Spleen (tissue), 7 donors: ENCODE measurements at regions not wholly inside any gene's neighbourhood (a gene's known extent, or its start where the extent isn't known, plus 50 kb on each side); places are given as distances from the start of the nearest gene placed in this dataset.

Experiments used
- POLR2AphosphoS5 ChIP-seq, 3 donors: sonication (generic); formaldehyde crosslinking; IDR thresholded peaks; one replicate each; pipeline ENCODE4 v1.5.1; 2017; ENCODE audit warnings: antibody characterized with exemption in 3 of 3
- TF ChIP-seq, protein P1 (sequence below), 11 experiments: fragments of 200-600 bp in 7 of 11; fragments of 450-650 bp in 4 of 11; sonication (generic) in 4 of 11; IDR thresholded peaks in 8 of 11; conservative IDR thresholded peaks in 3 of 11; 1 replicate in 7 of 11; 2 replicates in 4 of 11; pipeline versions ENCODE4 v1.4.0 to v1.8.0; 2016 to 2021; ENCODE audit warnings: antibody characterized with exemption in 11 of 11, inconsistent platforms in 4 of 11, mild to moderate bottlenecking in 1 of 11
- donor health status: DM: no; HTN: no; CAD: no; lungs with moderate emphysema.
- donor health status: DM: no; HTN: no; CAD: no.
- donor health status: DM: no; HTN: no; CAD: no.

DNA sequence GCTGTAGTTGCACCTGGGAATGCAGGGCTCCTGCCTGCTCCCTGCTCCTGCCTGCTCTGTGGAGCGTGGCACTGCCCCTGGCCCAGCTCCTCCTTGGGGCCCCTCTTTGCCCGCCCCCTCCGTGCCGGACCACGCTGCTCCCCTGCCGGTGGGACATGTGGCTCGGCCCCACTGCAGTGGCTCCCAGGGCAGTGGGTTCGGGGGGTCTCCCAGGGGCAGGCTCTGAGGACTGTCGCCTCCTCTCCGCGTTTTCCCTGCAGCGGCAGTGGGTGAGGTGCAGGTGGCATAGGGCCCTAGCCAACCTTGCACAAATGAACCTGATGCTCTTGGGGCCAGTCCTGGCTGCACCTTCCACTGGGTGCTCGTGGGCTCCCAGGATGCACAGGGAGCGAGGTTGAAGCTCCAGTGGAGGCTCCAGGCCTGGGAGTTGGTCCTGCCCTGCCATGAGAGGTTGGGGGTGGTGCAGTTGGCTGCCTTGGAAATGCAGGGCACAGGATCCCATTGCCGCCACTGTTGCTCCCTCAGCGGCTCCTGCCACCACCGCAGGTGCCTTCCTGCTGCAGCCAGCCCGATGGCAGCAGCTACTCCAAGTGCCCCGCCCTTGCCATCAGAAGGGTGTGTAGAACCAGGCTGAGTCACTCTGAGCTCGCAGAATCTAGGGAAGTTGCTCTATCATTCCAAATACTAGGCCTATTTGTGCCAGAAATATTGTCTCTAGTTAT lies 313.1 kb upstream of the SYT4 start:
- TF ChIP-seq POLR2AphosphoS5 (IDR thresholded peaks at IDR 0.05), result no peak
- TF ChIP-seq, protein P1, sequence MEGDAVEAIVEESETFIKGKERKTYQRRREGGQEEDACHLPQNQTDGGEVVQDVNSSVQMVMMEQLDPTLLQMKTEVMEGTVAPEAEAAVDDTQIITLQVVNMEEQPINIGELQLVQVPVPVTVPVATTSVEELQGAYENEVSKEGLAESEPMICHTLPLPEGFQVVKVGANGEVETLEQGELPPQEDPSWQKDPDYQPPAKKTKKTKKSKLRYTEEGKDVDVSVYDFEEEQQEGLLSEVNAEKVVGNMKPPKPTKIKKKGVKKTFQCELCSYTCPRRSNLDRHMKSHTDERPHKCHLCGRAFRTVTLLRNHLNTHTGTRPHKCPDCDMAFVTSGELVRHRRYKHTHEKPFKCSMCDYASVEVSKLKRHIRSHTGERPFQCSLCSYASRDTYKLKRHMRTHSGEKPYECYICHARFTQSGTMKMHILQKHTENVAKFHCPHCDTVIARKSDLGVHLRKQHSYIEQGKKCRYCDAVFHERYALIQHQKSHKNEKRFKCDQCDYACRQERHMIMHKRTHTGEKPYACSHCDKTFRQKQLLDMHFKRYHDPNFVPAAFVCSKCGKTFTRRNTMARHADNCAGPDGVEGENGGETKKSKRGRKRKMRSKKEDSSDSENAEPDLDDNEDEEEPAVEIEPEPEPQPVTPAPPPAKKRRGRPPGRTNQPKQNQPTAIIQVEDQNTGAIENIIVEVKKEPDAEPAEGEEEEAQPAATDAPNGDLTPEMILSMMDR (IDR thresholded peaks at IDR 0.05 in 8 of 11, conservative IDR thresholded peaks at IDR 0.05 in 3 of 11), result no peak
